Heart left ventricle (tissue), 13 donors: ENCODE measurements at regions not wholly inside any gene's neighbourhood (a gene's known extent, or its start where the extent isn't known, plus 50 kb on each side); places are given as distances from the start of the nearest gene placed in this dataset.

Source experiments
- POLR2A ChIP-seq, 2 donors: fragments of 450-650 bp; IDR thresholded peaks; one replicate each; pipeline ENCODE4 v1.6.1; 2017; ENCODE audit warnings: antibody characterized with exemption in 2 of 2, mild to moderate bottlenecking in 2 of 2, moderate library complexity in 2 of 2
- TF ChIP-seq, protein P1 (sequence below), 12 donors: fragments of 200-600 bp; sonication (generic) in 4 of 12; IDR thresholded peaks; one replicate each; pipeline versions ENCODE4 v1.5.0 to v1.8.0; 2018 to 2022; ENCODE audit warnings: antibody characterized with exemption in 12 of 12, mild to moderate bottlenecking in 5 of 12
- donor health status: ischemic (EF 13 %, LVEDD 7.1; RV severe dilation, severe dysfunction).
- donor health status: DM: no; HTN: yes; CAD: no.
- donor health status: DM: no; HTN: no; CAD: no.
- donor health status: ischemic (EF 25% LVEDD 6.9; RV normal size, moderate dysfunction).
- donor health status: ischemic (EF 25% LVEDD 5.7; RV mildly dilated, moderate dysfunction).
- donor health status: ischemic (EF 35%, LVEDD 5.7; RV mildly dilated, moderate dysfunction).
- donor health status: nonischemic (EF 11% LVEDD 7.7; RV severe dilation, severe dysfunction).
- donor health status: DM: yes; HTN: yes; CAD: no.
- donor health status: PGD.
- donor health status: ischemic (EF 29% LVEDD 5.4; RV normal size, mild dysfunction).
- donor health status: nonischemic (EF 23%, LVEDD 6.1; RV moderate dilation, normal function).

DNA sequence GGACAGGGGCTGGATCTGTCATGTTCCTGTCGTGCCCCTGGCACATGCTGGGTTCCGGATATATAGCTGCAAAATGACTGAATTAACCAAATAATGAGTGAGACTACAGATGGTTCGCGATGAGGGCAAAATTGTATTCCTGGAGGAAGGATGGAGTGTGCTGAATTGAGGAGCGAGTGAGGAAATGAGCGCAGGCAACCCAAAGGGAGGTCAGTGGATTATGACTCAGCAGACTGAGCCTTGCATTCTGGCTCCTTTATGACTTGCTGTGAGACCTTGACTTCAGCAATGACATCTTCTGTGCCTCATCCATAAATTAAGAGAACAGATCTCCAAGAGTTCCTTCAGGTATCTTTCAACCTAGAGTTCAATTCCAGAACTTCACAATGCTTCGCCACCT is 115.0 kb upstream of the CLDN10 start:
- TF ChIP-seq, protein P1, sequence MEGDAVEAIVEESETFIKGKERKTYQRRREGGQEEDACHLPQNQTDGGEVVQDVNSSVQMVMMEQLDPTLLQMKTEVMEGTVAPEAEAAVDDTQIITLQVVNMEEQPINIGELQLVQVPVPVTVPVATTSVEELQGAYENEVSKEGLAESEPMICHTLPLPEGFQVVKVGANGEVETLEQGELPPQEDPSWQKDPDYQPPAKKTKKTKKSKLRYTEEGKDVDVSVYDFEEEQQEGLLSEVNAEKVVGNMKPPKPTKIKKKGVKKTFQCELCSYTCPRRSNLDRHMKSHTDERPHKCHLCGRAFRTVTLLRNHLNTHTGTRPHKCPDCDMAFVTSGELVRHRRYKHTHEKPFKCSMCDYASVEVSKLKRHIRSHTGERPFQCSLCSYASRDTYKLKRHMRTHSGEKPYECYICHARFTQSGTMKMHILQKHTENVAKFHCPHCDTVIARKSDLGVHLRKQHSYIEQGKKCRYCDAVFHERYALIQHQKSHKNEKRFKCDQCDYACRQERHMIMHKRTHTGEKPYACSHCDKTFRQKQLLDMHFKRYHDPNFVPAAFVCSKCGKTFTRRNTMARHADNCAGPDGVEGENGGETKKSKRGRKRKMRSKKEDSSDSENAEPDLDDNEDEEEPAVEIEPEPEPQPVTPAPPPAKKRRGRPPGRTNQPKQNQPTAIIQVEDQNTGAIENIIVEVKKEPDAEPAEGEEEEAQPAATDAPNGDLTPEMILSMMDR (IDR thresholded peaks at IDR 0.05), result no peak
- no peak for TF ChIP-seq POLR2A (IDR thresholded peaks at IDR 0.05)
